ENCODE measurements at regions not wholly inside any gene's neighbourhood (a gene's known extent, or its start where the extent isn't known, plus 50 kb on each side); places are given as distances from the start of the nearest gene placed in this dataset.

DNA sequence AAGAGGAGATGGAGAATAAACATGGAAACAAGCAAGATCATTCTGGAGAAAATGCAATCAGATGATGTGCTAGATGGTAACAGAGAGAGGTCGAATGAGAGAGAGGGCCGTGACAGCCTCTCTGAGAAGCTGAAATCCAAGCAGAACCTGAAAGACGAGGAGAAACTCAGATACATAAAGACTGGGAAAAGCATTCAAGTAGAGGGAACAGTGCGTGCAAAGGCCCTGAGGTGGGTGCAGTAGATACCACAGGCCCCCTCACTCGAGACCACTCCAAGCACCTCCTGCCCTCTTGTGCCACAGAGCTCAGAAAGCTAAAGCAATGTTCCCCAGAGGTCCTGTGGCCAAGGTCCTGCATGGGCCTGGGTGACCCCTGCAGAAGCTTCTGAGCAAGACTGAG is 54.8 kb upstream of the DLK1 start:
- peaks cover 41% of the 10 kb centered on the region for H3K27me3 Mint-ChIP-seq (ENCODE audit: low read depth)
- Histone ChIP-seq H3K9me3 (ENCODE audit: control insufficient read depth, low read depth, low read length) (no peaks in the 10 kb centered on the region), H4K91ac (ENCODE audit: insufficient read length, low read depth, low read length) (no peak overlapping the region), H3K4me2 (ENCODE audit: insufficient read depth, insufficient read length, low read length) (no peak overlapping the region), H3K9ac (ENCODE audit: extremely low read depth, insufficient read length, low read length) (no peak overlapping the region), H3K4me1 (ENCODE audit: insufficient read depth, low read length) (no peaks in the 10 kb centered on the region), H4K20me1 (ENCODE audit: control insufficient read depth, insufficient read depth, insufficient read length) (no peaks in the 10 kb centered on the region), H2BK5ac (ENCODE audit: insufficient read length, low read length) (no peak overlapping the region), H2BK20ac (ENCODE audit: low read depth, low read length, poor library complexity, severe bottlenecking) (no peak overlapping the region), H2AK5ac (ENCODE audit: insufficient read length, low read length) (no peak overlapping the region), H3K18ac (ENCODE audit: insufficient read length, low read depth, low read length) (no peak overlapping the region), H3K27ac (ENCODE audit: insufficient read length, low read depth, low read length) (no peak overlapping the region), H2AFZ (ENCODE audit: low read length) (no peak overlapping the region), H3K27me3 (ENCODE audit: insufficient read depth, low read length) (no peaks in the 10 kb centered on the region; the same call in 1 of the 2 replicates), H3K79me2 (ENCODE audit: insufficient read depth, low read length) (no peaks in the 10 kb centered on the region), H3K4ac (ENCODE audit: low read depth, low read length) (no peak overlapping the region), H3K23ac (ENCODE audit: insufficient read length, low read depth, low read length) (no peak overlapping the region), H3K79me1 (ENCODE audit: insufficient read depth, low read depth, low read length, poor library complexity, severe bottlenecking) (no peaks in the 10 kb centered on the region), H3T11ph (ENCODE audit: low read length) (no peak overlapping the region), H3K14ac (ENCODE audit: insufficient read depth, low read length) (no peak overlapping the region), H2BK12ac (ENCODE audit: insufficient read length, low read depth, low read length) (no peak overlapping the region), H3K56ac (ENCODE audit: insufficient read length, low read depth, low read length) (no peak overlapping the region), H3K23me2 (ENCODE audit: insufficient read length, low read depth, low read length, poor library complexity, severe bottlenecking) (no peaks in the 10 kb centered on the region), H2BK15ac (ENCODE audit: low read depth, low read length) (no peak overlapping the region), H4K5ac (ENCODE audit: insufficient read length, low read depth, low read length) (no peak overlapping the region), H2BK120ac (ENCODE audit: low read depth, low read length, poor library complexity, severe bottlenecking) (no peak overlapping the region), H4K8ac (replicated peaks; ENCODE audit: insufficient read length, low read depth, low read length) (no peak overlapping the region)
- no CpG with 5 or more reads among the region's 5 CpGs for WGBS (ENCODE audit: extremely low coverage, insufficient read length, low lambda C conversion rate)
- peaks cover 0 to 4% of the 10 kb centered on the region in 2 experiments; a peak in 3 of 5 replicates for H3K9me3 Mint-ChIP-seq
- H3K4me1 Mint-ChIP-seq, result peaks cover 23 to 35% of the 10 kb centered on the region in 2 experiments
- H3K36me3 Mint-ChIP-seq (ENCODE audit: insufficient read depth in 1 of 3, low read depth in 3 of 3), result peaks cover 0 to 6% (median 4%) of the 10 kb centered on the region in 3 experiments; a peak in 3 of 7 replicates
- no peak overlapping the region for H3K27ac Mint-ChIP-seq
- no peak overlapping the region for H3K4me3 Mint-ChIP-seq
- TF ChIP-seq, protein P1, sequence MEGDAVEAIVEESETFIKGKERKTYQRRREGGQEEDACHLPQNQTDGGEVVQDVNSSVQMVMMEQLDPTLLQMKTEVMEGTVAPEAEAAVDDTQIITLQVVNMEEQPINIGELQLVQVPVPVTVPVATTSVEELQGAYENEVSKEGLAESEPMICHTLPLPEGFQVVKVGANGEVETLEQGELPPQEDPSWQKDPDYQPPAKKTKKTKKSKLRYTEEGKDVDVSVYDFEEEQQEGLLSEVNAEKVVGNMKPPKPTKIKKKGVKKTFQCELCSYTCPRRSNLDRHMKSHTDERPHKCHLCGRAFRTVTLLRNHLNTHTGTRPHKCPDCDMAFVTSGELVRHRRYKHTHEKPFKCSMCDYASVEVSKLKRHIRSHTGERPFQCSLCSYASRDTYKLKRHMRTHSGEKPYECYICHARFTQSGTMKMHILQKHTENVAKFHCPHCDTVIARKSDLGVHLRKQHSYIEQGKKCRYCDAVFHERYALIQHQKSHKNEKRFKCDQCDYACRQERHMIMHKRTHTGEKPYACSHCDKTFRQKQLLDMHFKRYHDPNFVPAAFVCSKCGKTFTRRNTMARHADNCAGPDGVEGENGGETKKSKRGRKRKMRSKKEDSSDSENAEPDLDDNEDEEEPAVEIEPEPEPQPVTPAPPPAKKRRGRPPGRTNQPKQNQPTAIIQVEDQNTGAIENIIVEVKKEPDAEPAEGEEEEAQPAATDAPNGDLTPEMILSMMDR (conservative IDR thresholded peaks at IDR 0.05), result no peak
- no peak for DNase-seq

All from H9 (cell line).